DND-41 (cell line): ENCODE measurements at regions not wholly inside any gene's neighbourhood (a gene's known extent, or its start where the extent isn't known, plus 50 kb on each side); places are given as distances from the start of the nearest gene placed in this dataset.

ENCODE experiments used
- EZH2 ChIP-seq: IDR thresholded peaks from 3 replicates; pipeline ENCODE4 v1.6.1; 2012; ENCODE audit warnings: borderline replicate concordance, low read depth, mild to moderate bottlenecking, moderate library complexity, low read length, inconsistent platforms; ENCODE audit not compliant: severe bottlenecking
- TF ChIP-seq, protein P1 (sequence below): IDR thresholded peaks from 2 replicates; pipeline ENCODE4 v1.5.1; 2012; ENCODE audit warnings: borderline replicate concordance, low read length, moderate library complexity, mild to moderate bottlenecking; ENCODE audit not compliant: poor library complexity, severe bottlenecking; ENCODE audit errors: extremely low read depth

- TF ChIP-seq EZH2, result no peak
- TF ChIP-seq, protein P1, sequence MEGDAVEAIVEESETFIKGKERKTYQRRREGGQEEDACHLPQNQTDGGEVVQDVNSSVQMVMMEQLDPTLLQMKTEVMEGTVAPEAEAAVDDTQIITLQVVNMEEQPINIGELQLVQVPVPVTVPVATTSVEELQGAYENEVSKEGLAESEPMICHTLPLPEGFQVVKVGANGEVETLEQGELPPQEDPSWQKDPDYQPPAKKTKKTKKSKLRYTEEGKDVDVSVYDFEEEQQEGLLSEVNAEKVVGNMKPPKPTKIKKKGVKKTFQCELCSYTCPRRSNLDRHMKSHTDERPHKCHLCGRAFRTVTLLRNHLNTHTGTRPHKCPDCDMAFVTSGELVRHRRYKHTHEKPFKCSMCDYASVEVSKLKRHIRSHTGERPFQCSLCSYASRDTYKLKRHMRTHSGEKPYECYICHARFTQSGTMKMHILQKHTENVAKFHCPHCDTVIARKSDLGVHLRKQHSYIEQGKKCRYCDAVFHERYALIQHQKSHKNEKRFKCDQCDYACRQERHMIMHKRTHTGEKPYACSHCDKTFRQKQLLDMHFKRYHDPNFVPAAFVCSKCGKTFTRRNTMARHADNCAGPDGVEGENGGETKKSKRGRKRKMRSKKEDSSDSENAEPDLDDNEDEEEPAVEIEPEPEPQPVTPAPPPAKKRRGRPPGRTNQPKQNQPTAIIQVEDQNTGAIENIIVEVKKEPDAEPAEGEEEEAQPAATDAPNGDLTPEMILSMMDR, result no peak
These were observed 138.1 kb downstream of the RALA start for GRCh38 chr7:39761449-39761848.
